ENCODE measurements at regions not wholly inside any gene's neighbourhood (a gene's known extent, or its start where the extent isn't known, plus 50 kb on each side); places are given as distances from the start of the nearest gene placed in this dataset.
"Not testable (repeated sequence)": the region's sequence is repeated elsewhere in the genome, so short reads cannot be mapped to it uniquely, and the experiment has no call there.

- no peak overlapping the region for H3K27ac ChIP-seq (ENCODE audit: low read depth in 2 of 2, low read length in 2 of 2)
- no peak for TF ChIP-seq CTCF (IDR thresholded peaks at IDR 0.05; ENCODE audit: borderline replicate concordance, extremely low read depth, insufficient read depth)
- no peak overlapping the region for H3K9ac ChIP-seq (ENCODE audit: low read length in 3 of 3)
- intact Hi-C loops (cut with DNase I): no loop called here
- no peaks in the 10 kb centered on the region for H3K36me3 ChIP-seq (ENCODE audit: control insufficient read depth in 2 of 3, insufficient read depth in 3 of 3, low read length in 3 of 3)
- H3K9me3 ChIP-seq (ENCODE audit: control insufficient read depth in 2 of 3, insufficient read depth in 1 of 3, low read length in 3 of 3): no peaks in the 10 kb centered on the region
- DNase-seq: peak in 2 of 5 donors; percentile 17 to 45
- H3K4me1 ChIP-seq (ENCODE audit: control insufficient read depth in 2 of 3, insufficient read depth in 2 of 3, low read depth in 1 of 3, low read length in 3 of 3): no peaks in the 10 kb centered on the region
- no peak for FAIRE-seq
- H3K27me3 ChIP-seq (ENCODE audit: control insufficient read depth, insufficient read depth, low read length): no peaks in the 10 kb centered on the region
- no peak overlapping the region for H3K4me3 ChIP-seq (ENCODE audit: low read length in 3 of 3)
Observed at GRCh38 chr2:11079136-11079824, 76.0 kb upstream of the SLC66A3 start.

GRCh38 chr2:11080253-11081115 lies 74.8 kb upstream of the SLC66A3 start:
- H3K4me3 ChIP-seq (ENCODE audit: low read length in 3 of 3): no peak overlapping the region
- FAIRE-seq: no peak
- intact Hi-C loops (cut with DNase I): no loop called here
- H3K36me3 ChIP-seq (ENCODE audit: control insufficient read depth in 2 of 3, insufficient read depth in 3 of 3, low read length in 3 of 3): no peaks in the 10 kb centered on the region
- no peaks in the 10 kb centered on the region for H3K9me3 ChIP-seq (ENCODE audit: control insufficient read depth in 2 of 3, insufficient read depth in 1 of 3, low read length in 3 of 3)
- no peaks in the 10 kb centered on the region for H3K4me1 ChIP-seq (ENCODE audit: control insufficient read depth in 2 of 3, insufficient read depth in 2 of 3, low read depth in 1 of 3, low read length in 3 of 3)
- no peak overlapping the region for H3K9ac ChIP-seq (ENCODE audit: low read length in 3 of 3)
- peak in 2 of 5 donors; percentile 19 to 49 for DNase-seq
- H3K27me3 ChIP-seq (ENCODE audit: control insufficient read depth, insufficient read depth, low read length): no peaks in the 10 kb centered on the region
- no peak overlapping the region for H3K27ac ChIP-seq (ENCODE audit: low read depth in 2 of 2, low read length in 2 of 2)
- TF ChIP-seq CTCF (IDR thresholded peaks at IDR 0.05; ENCODE audit: borderline replicate concordance, extremely low read depth, insufficient read depth): no peak

- H3K27me3 ChIP-seq (ENCODE audit: control insufficient read depth, insufficient read depth, low read length): no peaks in the 10 kb centered on the region
- intact Hi-C loops (cut with DNase I): no loop called here
- no peak for FAIRE-seq
- no peak overlapping the region for H3K9ac ChIP-seq (ENCODE audit: low read length in 3 of 3)
- H3K27ac ChIP-seq (ENCODE audit: low read depth in 2 of 2, low read length in 2 of 2): no peak overlapping the region
- H3K4me1 ChIP-seq (ENCODE audit: control insufficient read depth in 2 of 3, insufficient read depth in 2 of 3, low read depth in 1 of 3, low read length in 3 of 3): no peaks in the 10 kb centered on the region
- no peak overlapping the region for H3K4me3 ChIP-seq (ENCODE audit: low read length in 3 of 3)
- TF ChIP-seq CTCF (IDR thresholded peaks at IDR 0.05; ENCODE audit: borderline replicate concordance, extremely low read depth, insufficient read depth): no peak
- no peaks in the 10 kb centered on the region for H3K9me3 ChIP-seq (ENCODE audit: control insufficient read depth in 2 of 3, insufficient read depth in 1 of 3, low read length in 3 of 3)
- H3K36me3 ChIP-seq (ENCODE audit: control insufficient read depth in 2 of 3, insufficient read depth in 3 of 3, low read length in 3 of 3): no peaks in the 10 kb centered on the region
- DNase-seq: peak in 1 of 5 donors; percentile 11
Observed at GRCh38 chr2:11082880-11083279, 72.4 kb upstream of the SLC66A3 start.

GRCh38 chr2:11088821-11089220 lies 66.4 kb upstream of the SLC66A3 start:
- H3K9me3 ChIP-seq (ENCODE audit: control insufficient read depth in 2 of 3, insufficient read depth in 1 of 3, low read length in 3 of 3); H3K27ac ChIP-seq (ENCODE audit: low read depth in 2 of 2, low read length in 2 of 2); H3K27me3 ChIP-seq (ENCODE audit: control insufficient read depth, insufficient read depth, low read length); H3K36me3 ChIP-seq (ENCODE audit: control insufficient read depth in 2 of 3, insufficient read depth in 3 of 3, low read length in 3 of 3); H3K4me1 ChIP-seq (ENCODE audit: control insufficient read depth in 2 of 3, insufficient read depth in 2 of 3, low read depth in 1 of 3, low read length in 3 of 3); intact Hi-C loops (cut with DNase I); H3K4me3 ChIP-seq (ENCODE audit: low read length in 3 of 3); FAIRE-seq; H3K9ac ChIP-seq (ENCODE audit: low read length in 3 of 3): not testable (repeated sequence)
- DNase-seq: peak in 1 of 5 donors; percentile 7
